RPMI7951 (cell line): ENCODE measurements at regions not wholly inside any gene's neighbourhood (a gene's known extent, or its start where the extent isn't known, plus 50 kb on each side); places are given as distances from the start of the nearest gene placed in this dataset.
"Not testable (repeated sequence)": the region's sequence is repeated elsewhere in the genome, so short reads cannot be mapped to it uniquely, and the experiment has no call there.

Experiments
- DNase-seq: peaks from one replicate; pipeline ENCODE4 v3.0.0-alpha.2; 2012; ENCODE audit warnings: low read depth

DNA sequence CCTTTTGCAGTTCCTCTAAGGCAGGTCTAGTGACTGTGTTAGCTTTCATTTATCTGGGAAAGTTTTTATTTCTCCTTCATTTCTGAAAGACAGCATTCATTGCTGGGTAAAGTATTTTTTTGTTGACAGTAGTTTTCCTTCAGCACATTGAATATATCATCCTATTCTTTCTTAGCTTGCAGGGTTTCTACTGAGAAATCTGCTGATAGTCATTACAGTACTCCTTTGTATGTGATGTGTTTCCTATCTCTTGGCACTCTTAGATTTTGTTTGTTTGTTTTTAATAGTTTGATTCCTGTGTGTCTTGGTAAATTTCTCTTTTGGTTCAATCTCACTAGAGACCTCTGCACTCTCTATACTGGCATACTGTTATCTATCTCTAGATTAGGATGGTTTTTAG, 1667.9 kb downstream of the SLITRK1 start:
- no peak for DNase-seq

DNA sequence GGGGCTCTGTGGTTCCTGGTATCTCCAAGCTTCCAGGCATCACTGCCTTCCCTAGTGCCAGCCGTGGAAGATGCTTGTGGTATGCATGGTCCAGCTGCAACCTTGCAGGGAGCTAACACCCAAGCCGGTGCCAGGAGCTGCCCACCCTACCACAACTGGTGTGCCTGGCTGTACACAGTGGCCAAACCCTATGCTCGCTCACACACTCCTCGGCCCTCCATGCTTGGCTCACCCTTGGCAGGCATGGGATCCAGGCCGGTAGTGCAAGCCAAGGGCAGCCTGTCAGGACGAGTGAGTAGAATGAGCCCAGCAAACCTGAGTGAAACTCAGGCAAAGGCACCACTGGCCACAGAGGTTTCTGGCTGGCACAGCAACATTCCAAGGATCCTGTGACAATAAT, 1676.0 kb downstream of the SLITRK1 start:
- no peak for DNase-seq

GRCh38 chr13:82202398-82202797, 1679.9 kb downstream of the SLITRK1 start:
- no peak for DNase-seq

DNA sequence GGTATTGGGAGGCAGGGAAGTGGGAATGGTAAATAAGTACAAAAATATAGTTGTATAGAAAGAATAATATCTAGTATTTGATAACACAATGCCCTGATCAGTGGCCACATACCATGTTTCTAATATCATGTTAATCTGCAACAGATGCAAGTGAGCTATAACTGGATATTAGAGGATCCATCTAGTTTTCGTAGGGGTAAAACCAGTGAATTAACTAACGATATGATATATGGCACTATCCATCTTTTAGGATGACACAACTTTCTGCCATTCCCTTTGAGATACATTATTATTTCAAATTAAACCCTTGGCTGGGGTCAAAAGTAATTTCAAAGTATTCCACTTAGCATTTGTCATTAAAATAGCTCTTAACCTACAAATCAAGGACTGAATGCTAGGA, 1686.2 kb downstream of the SLITRK1 start:
- no peak for DNase-seq

- DNase-seq, result no peak
Observed at GRCh38 chr13:82187227-82187626, 1695.0 kb downstream of the SLITRK1 start.

GRCh38 chr13:82176751-82177150, 1705.5 kb downstream of the SLITRK1 start:
- no peak for DNase-seq

GRCh38 chr13:82165396-82166174, 1716.7 kb downstream of the SLITRK1 start:
- DNase-seq, result peak; percentile 54

GRCh38 chr13:82164780-82165395, 1717.4 kb downstream of the SLITRK1 start:
- not testable (repeated sequence) for DNase-seq

- DNase-seq, result no peak
Observed at GRCh38 chr13:82147526-82147925, 1734.7 kb downstream of the SLITRK1 start.

- no peak for DNase-seq
Observed at GRCh38 chr13:82136880-82137279, 1745.4 kb downstream of the SLITRK1 start.

GRCh38 chr13:82129281-82129680, 1753.0 kb downstream of the SLITRK1 start:
- no peak for DNase-seq

GRCh38 chr13:82118589-82118988, 1763.7 kb downstream of the SLITRK1 start:
- no peak for DNase-seq

DNA sequence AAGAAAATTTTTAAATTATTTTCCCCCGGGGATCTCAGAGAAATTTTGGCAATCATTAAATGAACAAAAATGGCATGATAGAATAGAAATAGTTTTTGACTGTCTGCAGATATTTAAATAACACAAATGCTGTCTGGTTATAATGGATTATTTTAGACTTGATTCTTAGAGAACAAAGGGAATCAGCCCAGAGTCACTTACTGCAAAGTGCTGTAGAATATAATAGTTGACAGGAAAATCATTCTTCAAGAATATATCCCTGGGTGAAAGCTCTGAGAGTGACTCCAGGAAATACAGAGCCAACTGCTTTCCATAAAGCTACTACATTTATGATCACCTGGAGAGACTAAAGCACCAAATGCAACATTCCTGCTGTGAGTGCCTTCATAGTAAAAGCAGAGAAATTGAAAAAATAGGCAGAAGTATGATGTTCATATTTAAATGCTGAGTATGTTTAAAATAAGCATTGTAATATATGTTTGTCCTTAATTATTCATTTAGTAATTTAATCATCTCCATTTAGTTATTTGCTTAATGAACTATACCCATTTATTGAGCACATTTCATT, 1765.8 kb downstream of the SLITRK1 start:
- no peak for DNase-seq

- DNase-seq, result no peak
Observed at GRCh38 chr13:82115391-82115790, 1766.9 kb downstream of the SLITRK1 start.

- no peak for DNase-seq
Observed at GRCh38 chr13:82096256-82096655, 1755.3 kb upstream of the SPRY2 start.

GRCh38 chr13:82092312-82092711, 1751.4 kb upstream of the SPRY2 start:
- DNase-seq, result no peak

GRCh38 chr13:82088781-82089180, 1747.9 kb upstream of the SPRY2 start:
- DNase-seq, result no peak

DNA sequence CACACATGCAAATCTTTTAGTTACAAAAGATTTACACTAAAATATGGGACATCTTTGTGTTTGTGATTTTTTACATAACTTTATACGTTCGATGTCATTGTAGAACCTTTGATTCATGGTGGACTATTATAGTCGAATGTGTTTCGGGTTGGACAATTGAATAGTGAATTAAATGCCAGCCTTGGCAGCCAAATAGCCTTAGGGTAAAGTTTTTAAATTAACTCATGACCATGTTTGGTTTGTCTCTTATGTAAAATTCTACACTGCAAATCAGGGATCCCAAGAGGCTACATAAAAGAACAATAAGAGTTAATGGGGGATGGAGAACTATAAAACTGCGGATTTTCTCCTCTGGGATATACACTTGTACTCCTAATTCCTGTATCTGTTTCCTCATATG, 1735.6 kb upstream of the SPRY2 start:
- DNase-seq, result no peak

- DNase-seq, result no peak
Observed at GRCh38 chr13:82070416-82070815, 1729.5 kb upstream of the SPRY2 start.

DNA sequence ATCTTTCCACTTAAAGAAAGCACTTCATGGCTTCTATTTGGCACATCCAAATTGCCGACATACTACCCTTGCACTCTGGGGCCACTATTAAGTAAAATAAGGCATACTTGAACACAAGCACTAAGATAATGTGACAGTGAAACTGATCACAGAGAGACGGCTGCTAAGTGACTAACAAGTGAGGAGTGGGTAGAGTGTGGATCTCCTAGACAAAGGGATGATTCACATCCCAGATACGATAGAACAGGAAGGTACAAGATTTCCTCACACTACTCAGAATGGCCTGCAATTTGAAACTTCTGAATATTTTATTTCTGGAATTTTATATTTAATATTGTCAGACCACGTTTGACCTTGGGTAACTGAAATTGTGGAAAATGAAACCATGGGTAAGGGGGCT, 1721.8 kb upstream of the SPRY2 start:
- no peak for DNase-seq

DNA sequence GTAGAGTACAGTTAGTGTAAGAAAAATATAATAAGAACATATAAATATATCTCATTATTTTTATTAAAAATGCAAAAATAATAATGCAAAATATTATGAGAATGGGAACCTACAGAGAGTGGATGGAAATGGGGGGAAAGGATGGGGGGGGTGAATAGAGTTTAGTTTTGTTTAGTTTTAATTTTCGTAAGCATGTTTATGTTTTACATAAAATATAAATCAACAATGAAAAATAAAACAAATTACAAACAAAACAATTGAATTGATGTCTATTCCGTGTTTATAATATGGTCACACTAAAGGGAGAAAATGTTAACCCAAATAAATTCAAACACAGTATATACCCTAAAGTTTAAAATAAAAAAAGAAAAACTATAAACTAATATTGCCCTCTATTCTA, 1717.4 kb upstream of the SPRY2 start:
- DNase-seq, result no peak

GRCh38 chr13:82045316-82045715, 1704.4 kb upstream of the SPRY2 start:
- not testable (repeated sequence) for DNase-seq

DNA sequence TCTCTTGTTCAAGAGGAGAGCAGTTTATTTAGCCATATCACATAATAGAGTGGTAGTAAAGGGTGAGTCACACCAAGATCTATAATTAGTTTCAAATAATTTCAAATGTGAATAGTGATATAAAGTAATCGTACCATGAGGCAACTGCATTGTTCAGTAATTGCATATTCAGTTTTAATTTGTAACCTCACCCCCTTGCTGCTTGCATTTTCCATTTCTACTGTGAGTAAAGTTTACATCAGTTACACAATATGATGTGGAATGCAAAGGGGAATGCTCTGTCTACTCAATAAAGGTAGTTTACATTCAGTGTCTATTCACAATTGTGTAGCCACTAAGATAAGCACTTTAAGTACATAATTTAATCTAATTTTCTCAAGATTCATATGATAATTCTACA, 1695.7 kb upstream of the SPRY2 start:
- no peak for DNase-seq
